K562 (cell line): ENCODE measurements at regions not wholly inside any gene's neighbourhood (a gene's known extent, or its start where the extent isn't known, plus 50 kb on each side); places are given as distances from the start of the nearest gene placed in this dataset.

ENCODE experiments used
- ATAC-seq: fragments of 200-7000 bp; cut with Tn5 transposase; 3 replicates; pipeline ENCODE4 v1.9.1; 2020; ENCODE audit warnings: moderate library complexity
- BruUV-seq: library from RNA; stranded (reverse); fragments of 400-500 nt; replicated peaks from 2 replicates; lab custom pipeline; 2021; lab: Mats Ljungman, UMichigan
- CTCF ChIA-PET: fragments of 300-600 bp; formaldehyde crosslinking; extraction: SDS; loops from one replicate; lab custom pipeline; 2021; ENCODE audit warnings: low intra/inter-chr PET ratio; lab: Yijun Ruan, JAX
- POLR2A ChIA-PET: fragments of 300-600, 350-650 bp; sonication (Branson Sonifier 250); formaldehyde crosslinking; extraction: SDS; loops from one replicate; lab custom pipeline; 2021; ENCODE audit warnings: antibody characterized with exemption, inconsistent platforms; lab: Yijun Ruan, JAX
- DNase-seq, 4 experiments: peaks; one replicate each; pipeline versions ENCODE4 v3.0.0 to v3.0.0-alpha.2; 2011 to 2018; ENCODE audit warnings: low spot score in 3 of 4, mixed read lengths in 3 of 4; ENCODE audit errors: extremely low read depth in 1 of 4
- FAIRE-seq: peaks from 2 replicates; lab custom pipeline; 2011; peaks lifted over from hg19 to GRCh38; lab: Jason Lieb, UNC
- H2AFZ ChIP-seq: 2 replicates; pipeline ENCODE4 v1.6.0; 2011; ENCODE audit warnings: low read depth, low read length, control low read depth, inconsistent platforms
- H3K27ac ChIP-seq: fragments of 200-600 bp; 3 replicates; pipeline ENCODE4 v1.8.0; 2011; ENCODE audit warnings: low read depth, mild to moderate bottlenecking, control low read depth, inconsistent platforms, low read length, moderate library complexity, mixed read lengths; ENCODE audit errors: extremely low read depth
- H3K27me3 ChIP-seq, 2 experiments: fragments of 300-600 bp in 1 of 2; 2 replicates in 1 of 2; 3 replicates in 1 of 2; pipeline versions ENCODE4 v1.6.0 to v1.8.0; 2011; ENCODE audit warnings: inconsistent platforms in 2 of 2, low read length in 2 of 2, mild to moderate bottlenecking in 1 of 2, mixed read lengths in 1 of 2, moderate library complexity in 1 of 2; ENCODE audit not compliant: control insufficient read depth in 2 of 2, insufficient read depth in 2 of 2
- H3K36me3 ChIP-seq: fragments of 300-600 bp; 3 replicates; pipeline ENCODE4 v1.8.0; 2011; ENCODE audit warnings: mild to moderate bottlenecking, low read length, inconsistent platforms; ENCODE audit not compliant: control insufficient read depth, insufficient read depth
- H3K4me1 ChIP-seq, 2 experiments: fragments of 200-600 bp in 1 of 2; replicated peaks in 1 of 2; 2 replicates in 1 of 2; 3 replicates in 1 of 2; pipeline versions ENCODE4 v1.5.1 to v1.8.0; 2011; ENCODE audit warnings: inconsistent platforms in 2 of 2, low read length in 2 of 2, mild to moderate bottlenecking in 1 of 2, mixed read lengths in 1 of 2, moderate library complexity in 1 of 2; ENCODE audit not compliant: control insufficient read depth in 2 of 2, insufficient read depth in 2 of 2
- H3K4me2 ChIP-seq: 2 replicates; pipeline ENCODE4 v1.6.1; 2011; ENCODE audit warnings: low read length, control low read depth, inconsistent platforms, mixed read lengths; ENCODE audit not compliant: insufficient read depth
- H3K4me3 ChIP-seq: fragments of 200-600 bp; sonication (generic), shearing (Covaris generic); 2 replicates; pipeline ENCODE4 v1.5.1; 2016; ENCODE audit warnings: control low read depth, inconsistent platforms
- H3K79me2 ChIP-seq: fragments of 200-600 bp; 3 replicates; pipeline ENCODE4 v1.8.0; 2011; ENCODE audit warnings: low read length, inconsistent platforms; ENCODE audit not compliant: control insufficient read depth, insufficient read depth
- H3K9ac ChIP-seq, 2 experiments: 2 replicates each; pipeline versions ENCODE4 v1.6.0 to v1.6.1; 2011; ENCODE audit warnings: low read depth in 2 of 2, low read length in 2 of 2, control low read depth in 1 of 2, inconsistent platforms in 1 of 2, mild to moderate bottlenecking in 1 of 2, mixed read lengths in 1 of 2; ENCODE audit not compliant: insufficient read depth in 1 of 2
- H3K9me1 ChIP-seq: one replicate; pipeline ENCODE4 v1.6.0; 2011; ENCODE audit warnings: inconsistent platforms, mild to moderate bottlenecking, low read length, moderate library complexity; ENCODE audit not compliant: control insufficient read depth, insufficient read depth
- H3K9me3 ChIP-seq: replicated peaks from 2 replicates; pipeline ENCODE4 v1.5.1; 2011; ENCODE audit warnings: low read depth, low read length, inconsistent platforms; ENCODE audit not compliant: control insufficient read depth, insufficient read depth
- H4K20me1 ChIP-seq: replicated peaks from 2 replicates; pipeline ENCODE4 v1.6.1; 2011; ENCODE audit warnings: low read length, inconsistent platforms, mixed read lengths; ENCODE audit not compliant: control insufficient read depth, insufficient read depth
- BRD9 ChIP-seq: fragments of 450-650 bp; IDR thresholded peaks from 2 replicates; pipeline ENCODE4 v1.6.1; 2018; ENCODE audit warnings: low read depth; ENCODE audit not compliant: partially characterized antibody
- CBX3 ChIP-seq, 2 experiments: IDR thresholded peaks; 1 replicate in 1 of 2; 2 replicates in 1 of 2; pipeline ENCODE4 v1.6.1; 2012; ENCODE audit warnings: inconsistent platforms in 2 of 2, low read length in 2 of 2, borderline replicate concordance in 1 of 2, control low read depth in 1 of 2
- E2F3 ChIP-seq: fragments of 250-450 bp; sonication (Bioruptor Pico); IDR thresholded peaks from 2 replicates; pipeline ENCODE4 v1.4.0; 2020; ENCODE audit warnings: mild to moderate bottlenecking
- GATA2 ChIP-seq: sonication (generic); formaldehyde crosslinking; IDR thresholded peaks from 2 replicates; pipeline ENCODE4 v1.4.0; 2020; ENCODE audit warnings: mild to moderate bottlenecking, missing genetic modification reagents
- GTF2A2 ChIP-seq: IDR thresholded peaks from 2 replicates; pipeline ENCODE4 v1.6.1; 2016; ENCODE audit warnings: mild to moderate bottlenecking, missing genetic modification characterization, missing compliant biosample characterization
- KAT7 ChIP-seq: sonication (generic); formaldehyde crosslinking; IDR thresholded peaks from 2 replicates; pipeline ENCODE4 v1.8.0; 2022; ENCODE audit warnings: missing genetic modification reagents, mild to moderate bottlenecking, borderline replicate concordance
- NELFE ChIP-seq: IDR thresholded peaks from 2 replicates; pipeline ENCODE4 v1.6.1; 2011; ENCODE audit warnings: mild to moderate bottlenecking; ENCODE audit not compliant: insufficient read depth, insufficient read length
- NFRKB ChIP-seq: fragments of 450-650 bp; IDR thresholded peaks from 2 replicates; pipeline ENCODE4 v1.6.1; 2016; ENCODE audit warnings: low read depth
- NRF1 ChIP-seq, 2 experiments: fragments of 450-650 bp; IDR thresholded peaks in 1 of 2; conservative IDR thresholded peaks in 1 of 2; 2 replicates each; pipeline ENCODE4 v1.6.1; 2014; ENCODE audit warnings: mild to moderate bottlenecking in 2 of 2
- PYGO2 ChIP-seq: fragments of 450-650 bp; IDR thresholded peaks from 2 replicates; pipeline ENCODE4 v1.6.1; 2016; ENCODE audit warnings: mild to moderate bottlenecking, missing genetic modification characterization, moderate library complexity, missing compliant biosample characterization
- ZBTB17 ChIP-seq: fragments of 450-650 bp; formaldehyde crosslinking; IDR thresholded peaks from 2 replicates; pipeline ENCODE4 v1.4.0; 2020; ENCODE audit warnings: mild to moderate bottlenecking
- in situ Hi-C: fragments of 300-500 bp; cut with MboI; formaldehyde crosslinking; loops from 4 replicates; pipeline ENCODE4 v1.15.0; 2018; ENCODE audit warnings: inconsistent platforms, mixed read lengths
- intact Hi-C: fragments of 100-400 bp; cut with micrococcal nuclease; formaldehyde crosslinking; loops from 2 replicates; pipeline ENCODE4 v1.14.2; 2022
- TF ChIP-seq, protein P1 (sequence below): fragments of 250-450 bp; sonication (Bioruptor Pico); IDR thresholded peaks from 2 replicates; pipeline ENCODE4 v1.8.0; 2021; ENCODE audit warnings: moderate library complexity, mild to moderate bottlenecking, inconsistent platforms
- TF ChIP-seq, protein P2 (sequence below): fragments of 450-650 bp; IDR thresholded peaks from 2 replicates; pipeline ENCODE4 v1.6.1; 2016; ENCODE audit warnings: mild to moderate bottlenecking, moderate library complexity

DNA sequence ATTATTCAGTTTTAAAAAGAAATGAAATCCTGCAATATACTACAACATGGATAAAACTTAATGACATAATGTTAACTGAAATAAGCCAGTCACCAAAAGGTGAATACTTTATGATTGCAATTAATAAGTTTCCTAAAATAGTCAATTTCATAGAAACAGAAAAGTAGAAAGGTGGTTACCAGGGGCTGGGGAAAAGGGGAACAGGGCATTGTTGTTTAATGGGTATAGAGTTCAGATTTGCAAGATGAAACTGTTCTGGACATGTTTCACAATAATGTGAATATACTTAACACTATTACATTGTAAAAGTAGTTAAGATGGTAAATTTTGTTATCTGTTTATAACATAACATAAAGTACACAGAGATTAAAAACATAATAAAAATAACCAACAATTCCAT, 550.9 kb downstream of the CCER1 start:
- DNase-seq (no peak), FAIRE-seq (no peak), ATAC-seq (no peak)
- Histone ChIP-seq H3K36me3 (no peaks in the 10 kb centered on the region), H3K27ac (no peak overlapping the region), H3K9me1 (no peaks in the 10 kb centered on the region), H3K27me3 (no peaks in the 10 kb centered on the region), H3K9me3 (no peaks in the 10 kb centered on the region; the same call in 1 of the 2 replicates), H3K4me3 (no peak overlapping the region), H3K4me1 (no peaks in the 10 kb centered on the region), H3K9ac (no peak overlapping the region), H3K4me2 (no peak overlapping the region), H4K20me1 (no peaks in the 10 kb centered on the region), H3K79me2 (no peaks in the 10 kb centered on the region), H2AFZ (no peak overlapping the region)
- intact Hi-C loops (no loop called here), in situ Hi-C loops (no loop called here)
- BruUV-seq, result no TSS peak
- ChIA-PET POLR2A (no interaction called here), CTCF (no interaction called here)
- TF ChIP-seq ZBTB17 (no peak), E2F3 (CRISPR knock-in tag) (no peak), KAT7 (CRISPR knock-in tag) (no peak), NELFE (no peak), GTF2A2 (tag) (no peak), PYGO2 (tag) (no peak), GATA2 (no peak), CBX3 (IDR thresholded peaks at IDR 0.05; ENCODE audit: borderline replicate concordance in 1 of 2, low read length in 2 of 2) (no peak), NRF1 (conservative IDR thresholded peaks at IDR 0.05 in 1 of 2, IDR thresholded peaks at IDR 0.05 in 1 of 2) (no peak), BRD9 (no peak), NFRKB (no peak)
- TF ChIP-seq, protein P1, sequence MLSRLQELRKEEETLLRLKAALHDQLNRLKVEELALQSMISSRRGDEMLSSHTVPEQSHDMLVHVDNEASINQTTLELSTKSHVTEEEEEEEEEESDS (CRISPR knock-in tag), result no peak
- TF ChIP-seq, protein P2, sequence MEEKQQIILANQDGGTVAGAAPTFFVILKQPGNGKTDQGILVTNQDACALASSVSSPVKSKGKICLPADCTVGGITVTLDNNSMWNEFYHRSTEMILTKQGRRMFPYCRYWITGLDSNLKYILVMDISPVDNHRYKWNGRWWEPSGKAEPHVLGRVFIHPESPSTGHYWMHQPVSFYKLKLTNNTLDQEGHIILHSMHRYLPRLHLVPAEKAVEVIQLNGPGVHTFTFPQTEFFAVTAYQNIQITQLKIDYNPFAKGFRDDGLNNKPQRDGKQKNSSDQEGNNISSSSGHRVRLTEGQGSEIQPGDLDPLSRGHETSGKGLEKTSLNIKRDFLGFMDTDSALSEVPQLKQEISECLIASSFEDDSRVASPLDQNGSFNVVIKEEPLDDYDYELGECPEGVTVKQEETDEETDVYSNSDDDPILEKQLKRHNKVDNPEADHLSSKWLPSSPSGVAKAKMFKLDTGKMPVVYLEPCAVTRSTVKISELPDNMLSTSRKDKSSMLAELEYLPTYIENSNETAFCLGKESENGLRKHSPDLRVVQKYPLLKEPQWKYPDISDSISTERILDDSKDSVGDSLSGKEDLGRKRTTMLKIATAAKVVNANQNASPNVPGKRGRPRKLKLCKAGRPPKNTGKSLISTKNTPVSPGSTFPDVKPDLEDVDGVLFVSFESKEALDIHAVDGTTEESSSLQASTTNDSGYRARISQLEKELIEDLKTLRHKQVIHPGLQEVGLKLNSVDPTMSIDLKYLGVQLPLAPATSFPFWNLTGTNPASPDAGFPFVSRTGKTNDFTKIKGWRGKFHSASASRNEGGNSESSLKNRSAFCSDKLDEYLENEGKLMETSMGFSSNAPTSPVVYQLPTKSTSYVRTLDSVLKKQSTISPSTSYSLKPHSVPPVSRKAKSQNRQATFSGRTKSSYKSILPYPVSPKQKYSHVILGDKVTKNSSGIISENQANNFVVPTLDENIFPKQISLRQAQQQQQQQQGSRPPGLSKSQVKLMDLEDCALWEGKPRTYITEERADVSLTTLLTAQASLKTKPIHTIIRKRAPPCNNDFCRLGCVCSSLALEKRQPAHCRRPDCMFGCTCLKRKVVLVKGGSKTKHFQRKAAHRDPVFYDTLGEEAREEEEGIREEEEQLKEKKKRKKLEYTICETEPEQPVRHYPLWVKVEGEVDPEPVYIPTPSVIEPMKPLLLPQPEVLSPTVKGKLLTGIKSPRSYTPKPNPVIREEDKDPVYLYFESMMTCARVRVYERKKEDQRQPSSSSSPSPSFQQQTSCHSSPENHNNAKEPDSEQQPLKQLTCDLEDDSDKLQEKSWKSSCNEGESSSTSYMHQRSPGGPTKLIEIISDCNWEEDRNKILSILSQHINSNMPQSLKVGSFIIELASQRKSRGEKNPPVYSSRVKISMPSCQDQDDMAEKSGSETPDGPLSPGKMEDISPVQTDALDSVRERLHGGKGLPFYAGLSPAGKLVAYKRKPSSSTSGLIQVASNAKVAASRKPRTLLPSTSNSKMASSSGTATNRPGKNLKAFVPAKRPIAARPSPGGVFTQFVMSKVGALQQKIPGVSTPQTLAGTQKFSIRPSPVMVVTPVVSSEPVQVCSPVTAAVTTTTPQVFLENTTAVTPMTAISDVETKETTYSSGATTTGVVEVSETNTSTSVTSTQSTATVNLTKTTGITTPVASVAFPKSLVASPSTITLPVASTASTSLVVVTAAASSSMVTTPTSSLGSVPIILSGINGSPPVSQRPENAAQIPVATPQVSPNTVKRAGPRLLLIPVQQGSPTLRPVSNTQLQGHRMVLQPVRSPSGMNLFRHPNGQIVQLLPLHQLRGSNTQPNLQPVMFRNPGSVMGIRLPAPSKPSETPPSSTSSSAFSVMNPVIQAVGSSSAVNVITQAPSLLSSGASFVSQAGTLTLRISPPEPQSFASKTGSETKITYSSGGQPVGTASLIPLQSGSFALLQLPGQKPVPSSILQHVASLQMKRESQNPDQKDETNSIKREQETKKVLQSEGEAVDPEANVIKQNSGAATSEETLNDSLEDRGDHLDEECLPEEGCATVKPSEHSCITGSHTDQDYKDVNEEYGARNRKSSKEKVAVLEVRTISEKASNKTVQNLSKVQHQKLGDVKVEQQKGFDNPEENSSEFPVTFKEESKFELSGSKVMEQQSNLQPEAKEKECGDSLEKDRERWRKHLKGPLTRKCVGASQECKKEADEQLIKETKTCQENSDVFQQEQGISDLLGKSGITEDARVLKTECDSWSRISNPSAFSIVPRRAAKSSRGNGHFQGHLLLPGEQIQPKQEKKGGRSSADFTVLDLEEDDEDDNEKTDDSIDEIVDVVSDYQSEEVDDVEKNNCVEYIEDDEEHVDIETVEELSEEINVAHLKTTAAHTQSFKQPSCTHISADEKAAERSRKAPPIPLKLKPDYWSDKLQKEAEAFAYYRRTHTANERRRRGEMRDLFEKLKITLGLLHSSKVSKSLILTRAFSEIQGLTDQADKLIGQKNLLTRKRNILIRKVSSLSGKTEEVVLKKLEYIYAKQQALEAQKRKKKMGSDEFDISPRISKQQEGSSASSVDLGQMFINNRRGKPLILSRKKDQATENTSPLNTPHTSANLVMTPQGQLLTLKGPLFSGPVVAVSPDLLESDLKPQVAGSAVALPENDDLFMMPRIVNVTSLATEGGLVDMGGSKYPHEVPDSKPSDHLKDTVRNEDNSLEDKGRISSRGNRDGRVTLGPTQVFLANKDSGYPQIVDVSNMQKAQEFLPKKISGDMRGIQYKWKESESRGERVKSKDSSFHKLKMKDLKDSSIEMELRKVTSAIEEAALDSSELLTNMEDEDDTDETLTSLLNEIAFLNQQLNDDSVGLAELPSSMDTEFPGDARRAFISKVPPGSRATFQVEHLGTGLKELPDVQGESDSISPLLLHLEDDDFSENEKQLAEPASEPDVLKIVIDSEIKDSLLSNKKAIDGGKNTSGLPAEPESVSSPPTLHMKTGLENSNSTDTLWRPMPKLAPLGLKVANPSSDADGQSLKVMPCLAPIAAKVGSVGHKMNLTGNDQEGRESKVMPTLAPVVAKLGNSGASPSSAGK, result no peak
